Stimulated activated CD4-positive, alpha-beta T cell treated with anti-CD3 and anti-CD28 coated beads, Interleukin-15, amount 100 ng/mL, for 24 hours (primary cell): ENCODE measurements at regions not wholly inside any gene's neighbourhood (a gene's known extent, or its start where the extent isn't known, plus 50 kb on each side); places are given as distances from the start of the nearest gene placed in this dataset.

Experiments used
- DNase-seq: peaks from one replicate; pipeline ENCODE4 v3.0.0-alpha.2; 2020

DNA sequence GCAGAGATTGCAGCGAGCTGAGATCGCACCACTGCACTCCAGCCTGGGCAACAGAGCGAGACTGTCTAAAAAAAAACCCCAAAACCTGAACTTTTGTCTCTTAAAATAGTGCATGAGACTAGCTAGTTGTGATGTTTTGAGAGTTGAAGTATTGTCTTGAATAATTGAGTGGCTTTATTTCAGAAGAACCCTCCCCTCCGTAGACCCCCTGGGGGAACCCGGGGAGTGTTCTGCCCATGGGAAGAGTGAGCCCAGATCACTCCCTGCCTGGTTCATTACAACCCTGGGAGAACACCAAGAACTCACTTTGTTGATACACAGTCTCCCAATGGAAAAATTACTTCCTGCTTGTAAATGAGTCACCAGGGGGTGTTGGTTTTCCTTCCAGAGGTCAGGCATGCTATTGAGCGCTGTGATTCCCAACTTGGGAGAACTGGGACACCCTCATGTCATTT lies 65.3 kb upstream of the SHISA3 start:
- no peak for DNase-seq

DNA sequence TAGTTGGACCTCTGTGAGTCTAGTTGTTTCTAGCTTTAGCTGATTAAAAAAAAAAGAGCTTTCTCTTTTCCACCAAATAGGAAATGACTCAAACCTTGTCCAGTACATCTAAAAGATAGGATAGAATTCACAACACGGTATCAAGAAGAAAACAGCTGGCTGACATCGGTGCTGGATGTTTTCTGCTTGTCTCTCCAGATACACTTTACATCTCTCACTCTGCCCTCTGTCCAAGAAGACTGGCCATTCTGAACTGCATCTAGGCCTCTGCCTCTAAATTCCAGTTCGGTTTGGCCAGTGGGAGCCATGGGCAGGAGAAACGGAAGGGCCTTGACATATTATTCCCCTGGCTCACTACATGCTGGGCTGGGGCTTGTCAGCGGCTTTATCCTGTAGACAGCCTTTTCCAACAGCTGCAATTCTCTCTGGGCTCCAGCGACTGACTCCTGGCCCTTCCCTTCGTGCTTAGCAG lies 57.3 kb upstream of the SHISA3 start:
- no peak for DNase-seq

DNA sequence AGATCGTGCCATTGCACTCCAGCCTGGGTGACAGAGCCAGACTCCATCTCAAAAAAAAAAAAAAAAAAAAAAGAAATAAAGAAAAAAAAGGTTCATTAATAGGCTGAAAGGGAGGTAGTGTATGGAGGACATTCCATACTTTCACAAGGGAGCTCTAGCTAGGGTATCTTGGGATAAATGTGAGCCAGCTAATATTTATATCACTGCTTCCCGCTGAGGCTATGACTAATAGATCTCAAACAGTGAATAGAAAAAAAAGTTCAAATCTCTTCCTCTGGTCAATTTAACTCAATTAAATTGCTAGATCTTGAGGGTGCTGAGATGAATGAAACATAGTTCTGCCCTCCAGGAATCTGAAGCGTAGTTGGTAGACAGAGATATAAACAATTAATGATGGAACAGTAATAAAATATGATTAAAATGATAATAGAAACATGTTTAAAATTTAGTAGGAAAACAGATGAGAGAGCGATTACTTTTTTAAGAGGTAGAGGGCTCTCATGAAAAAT lies 55.7 kb upstream of the SHISA3 start:
- DNase-seq = no peak

DNA sequence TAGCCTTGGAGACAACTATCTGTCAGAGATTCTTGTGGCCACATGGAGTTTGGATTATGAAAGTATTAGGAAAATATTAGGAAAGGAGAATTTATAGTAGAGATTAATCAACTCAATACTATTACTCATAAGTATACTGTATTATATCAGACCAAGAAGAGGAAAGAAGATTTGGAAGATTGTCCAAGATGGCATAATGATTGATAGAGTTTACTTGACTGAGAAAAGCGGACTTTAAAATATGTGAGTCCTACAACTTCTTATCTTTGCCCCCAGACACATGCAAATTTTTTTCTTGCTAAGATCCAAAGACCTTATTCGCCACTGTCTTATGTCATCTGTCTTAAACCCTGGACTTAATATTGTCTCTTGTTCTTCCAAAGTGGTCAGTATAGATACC lies 54.8 kb upstream of the SHISA3 start:
- DNase-seq = no peak

DNA sequence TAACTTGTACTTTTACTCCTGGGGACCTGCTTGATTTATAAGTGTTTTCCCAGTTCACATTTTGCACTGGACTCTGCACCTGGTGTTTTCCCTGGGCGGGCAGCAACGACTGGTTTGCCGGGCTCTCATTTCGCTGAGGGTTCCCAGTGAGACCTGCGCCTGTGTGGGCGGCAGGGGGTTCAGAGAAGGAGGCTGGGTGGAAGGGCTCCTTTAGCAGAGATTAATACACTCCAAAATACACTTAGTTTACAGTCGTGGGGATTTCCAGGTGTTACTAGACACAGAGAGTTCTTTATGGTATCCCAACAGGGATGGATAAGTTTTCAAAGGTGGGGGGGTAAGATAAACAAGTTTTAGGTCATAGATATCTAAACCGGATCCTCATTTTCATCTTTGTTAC lies 53.0 kb upstream of the SHISA3 start:
- DNase-seq = no peak

DNA sequence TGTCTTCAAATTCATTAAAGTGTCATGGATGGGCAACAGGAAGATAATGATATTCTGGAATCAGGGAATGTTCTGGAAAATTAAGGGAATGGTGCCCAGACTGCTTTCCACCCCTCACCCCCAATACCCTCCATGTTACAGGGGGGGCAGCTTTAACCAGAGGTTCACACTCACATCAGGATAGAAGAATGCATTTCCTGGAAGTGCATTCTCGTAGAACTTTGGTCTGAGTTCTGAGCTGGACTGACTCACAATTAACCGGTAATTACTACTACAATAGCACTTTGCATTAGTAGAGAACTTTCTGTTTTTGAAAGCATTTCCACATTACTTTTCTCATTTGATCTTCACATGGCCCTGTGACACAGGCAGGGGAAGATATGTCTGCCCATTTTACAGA lies 52.5 kb upstream of the SHISA3 start:
- no peak for DNase-seq

DNA sequence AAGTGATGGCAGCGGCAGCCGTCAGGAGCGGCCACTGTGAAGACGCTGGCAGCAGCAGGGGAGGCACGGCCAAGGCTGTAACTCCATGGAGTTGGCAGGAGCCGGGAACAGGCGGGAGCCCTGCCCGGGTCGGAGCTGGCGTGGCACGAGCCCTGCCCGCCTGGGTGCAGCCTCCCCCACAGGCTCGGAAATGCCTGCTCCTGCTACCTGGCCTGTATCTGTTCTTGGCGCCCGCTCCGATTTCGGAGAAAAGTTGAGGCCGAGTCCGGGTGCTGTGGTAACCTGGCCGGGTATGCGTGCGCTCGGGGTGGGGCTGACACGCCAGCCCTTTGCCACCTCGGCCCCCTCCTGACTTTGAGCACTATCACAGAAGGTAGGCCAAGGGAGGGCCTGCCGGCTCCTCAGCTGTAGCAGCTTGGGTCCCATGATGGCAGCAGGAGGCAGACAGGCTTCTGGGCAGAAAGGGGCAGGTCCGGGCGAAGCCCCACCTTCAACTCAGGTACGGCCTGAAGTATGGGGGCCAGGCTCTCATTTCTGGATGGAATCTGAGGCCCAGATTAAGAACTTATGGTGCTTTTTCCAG lies 51.2 kb upstream of the SHISA3 start:
- DNase-seq = no peak

DNA sequence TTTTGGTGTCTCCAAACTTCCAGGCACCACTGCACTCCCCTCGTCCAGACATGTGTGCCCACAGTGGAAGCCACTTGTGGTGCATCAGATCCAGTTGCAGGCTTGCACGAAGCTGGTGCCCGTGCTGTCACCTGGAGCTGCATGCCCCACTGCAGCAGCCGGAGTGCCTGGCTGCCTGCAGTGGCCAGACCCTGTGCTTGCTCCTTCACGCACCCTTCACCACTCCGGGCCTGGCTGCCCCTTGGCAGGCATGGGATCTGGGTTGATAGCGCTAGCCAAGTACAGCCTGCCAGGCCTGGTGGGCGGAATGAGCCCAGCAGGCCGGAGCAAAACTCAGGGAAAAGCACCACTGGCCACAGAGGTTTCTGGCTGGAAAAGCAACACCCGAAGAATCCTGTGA lies 50.2 kb upstream of the SHISA3 start:
- no peak for DNase-seq
